Neural cell (in vitro differentiated cells): ENCODE measurements at regions not wholly inside any gene's neighbourhood (a gene's known extent, or its start where the extent isn't known, plus 50 kb on each side); places are given as distances from the start of the nearest gene placed in this dataset.

ENCODE experiments used
- H2AFZ ChIP-seq: fragments of 200-600, 300-800 bp; sonication (generic), shearing (Covaris generic); 2 replicates; pipeline ENCODE4 v1.6.0; 2014; ENCODE audit warnings: low read depth, mild to moderate bottlenecking, antibody characterized with exemption, low read length, moderate library complexity
- H3F3A ChIP-seq: fragments of 200-600 bp; shearing (Covaris generic); 2 replicates; pipeline ENCODE4 v1.6.1; 2016; ENCODE audit warnings: mild to moderate bottlenecking, moderate library complexity, mixed read lengths, antibody characterized with exemption, low read length; ENCODE audit not compliant: insufficient read depth, poor library complexity, severe bottlenecking
- H3K27ac ChIP-seq: fragments of 200-600, 300-800 bp; sonication (generic), shearing (Covaris generic); 2 replicates; pipeline ENCODE4 v1.5.1; 2014; ENCODE audit warnings: mild to moderate bottlenecking, low read length, moderate library complexity
- H3K27me3 ChIP-seq: fragments of 300-800, 200-600 bp; sonication (generic), shearing (Covaris generic); 2 replicates; pipeline ENCODE4 v1.6.0; 2014; ENCODE audit warnings: mild to moderate bottlenecking, low read depth, low read length, moderate library complexity; ENCODE audit not compliant: insufficient read depth
- H3K36me3 ChIP-seq: fragments of 300-800, 200-600 bp; sonication (generic), shearing (Covaris generic); 2 replicates; pipeline ENCODE4 v1.5.1; 2014; ENCODE audit warnings: mild to moderate bottlenecking, antibody characterized with exemption, low read length, moderate library complexity; ENCODE audit not compliant: insufficient read depth
- H3K4me2 ChIP-seq: fragments of 300-800, 200-600 bp; sonication (generic), shearing (Covaris generic); 2 replicates; pipeline ENCODE4 v1.6.0; 2014; ENCODE audit warnings: mild to moderate bottlenecking, low read length
- H3K4me3 ChIP-seq: fragments of 300-800, 200-600 bp; sonication (generic), shearing (Covaris generic); 2 replicates; pipeline ENCODE4 v1.5.1; 2014; ENCODE audit warnings: mild to moderate bottlenecking, low read length, moderate library complexity
- H3K79me2 ChIP-seq: fragments of 200-600 bp; shearing (Covaris generic); replicated peaks from 2 replicates; pipeline ENCODE4 v1.6.0; 2014; ENCODE audit warnings: mild to moderate bottlenecking, low read length, moderate library complexity; ENCODE audit not compliant: insufficient read depth
- H3K9ac ChIP-seq: fragments of 300-800, 200-600 bp; sonication (generic), shearing (Covaris generic); 2 replicates; pipeline ENCODE4 v1.6.1; 2016; ENCODE audit warnings: mild to moderate bottlenecking, low read length, mixed read lengths
- H3K9me2 ChIP-seq: fragments of 200-600 bp; shearing (Covaris generic); 2 replicates; pipeline ENCODE4 v1.6.1; 2016; ENCODE audit warnings: mild to moderate bottlenecking, low read length, mixed read lengths; ENCODE audit not compliant: insufficient read depth
- H3K9me3 ChIP-seq: fragments of 200-600, 300-800 bp; sonication (generic), shearing (Covaris generic); 2 replicates; pipeline ENCODE4 v1.6.1; 2016; ENCODE audit warnings: mild to moderate bottlenecking, mixed run types, low read length, moderate library complexity, mixed read lengths
- H4K20me1 ChIP-seq: fragments of 200-600 bp; shearing (Covaris generic); 2 replicates; pipeline ENCODE4 v1.6.1; 2016; ENCODE audit warnings: mild to moderate bottlenecking, mixed run types; ENCODE audit not compliant: insufficient read depth
- EP300 ChIP-seq: fragments of 450-650 bp; conservative IDR thresholded peaks from 2 replicates; pipeline ENCODE4 v1.6.1; 2014; ENCODE audit warnings: antibody characterized with exemption, mild to moderate bottlenecking, moderate library complexity; ENCODE audit not compliant: poor library complexity, severe bottlenecking
- EZH2 ChIP-seq: fragments of 200-600, 300-800 bp; shearing (Covaris generic), sonication (generic); IDR thresholded peaks from 2 replicates; pipeline ENCODE4 v1.6.1; 2014; ENCODE audit warnings: antibody characterized with exemption, low read length, borderline replicate concordance, mild to moderate bottlenecking; ENCODE audit not compliant: insufficient read depth, poor library complexity, severe bottlenecking
- MXI1 ChIP-seq: fragments of 450-650 bp; conservative IDR thresholded peaks from 2 replicates; pipeline ENCODE4 v1.6.1; 2014; ENCODE audit warnings: antibody characterized with exemption, mild to moderate bottlenecking; ENCODE audit not compliant: poor library complexity, severe bottlenecking
- POLR2AphosphoS5 ChIP-seq: IDR thresholded peaks from 2 replicates; pipeline ENCODE4 v1.6.1; 2012
- RAD21 ChIP-seq: fragments of 450-650 bp; conservative IDR thresholded peaks from 2 replicates; pipeline ENCODE4 v1.6.1; 2014; ENCODE audit warnings: antibody characterized with exemption, mild to moderate bottlenecking, moderate library complexity
- SMC3 ChIP-seq: fragments of 450-650 bp; conservative IDR thresholded peaks from 2 replicates; pipeline ENCODE4 v1.6.1; 2014; ENCODE audit warnings: antibody characterized with exemption, mild to moderate bottlenecking, moderate library complexity; ENCODE audit not compliant: poor library complexity
- TAF1 ChIP-seq: IDR thresholded peaks from 2 replicates; pipeline ENCODE4 v1.6.1; 2012; ENCODE audit warnings: low read depth
- TF ChIP-seq, protein P1 (sequence below): fragments of 450-650 bp; IDR thresholded peaks from 2 replicates; pipeline ENCODE4 v1.5.1; 2014; ENCODE audit warnings: antibody characterized with exemption, mild to moderate bottlenecking, moderate library complexity; ENCODE audit not compliant: poor library complexity, severe bottlenecking
- TF ChIP-seq, protein P2 (sequence below): IDR thresholded peaks from 2 replicates; pipeline ENCODE4 v1.6.1; 2012; ENCODE audit warnings: borderline replicate concordance

DNA sequence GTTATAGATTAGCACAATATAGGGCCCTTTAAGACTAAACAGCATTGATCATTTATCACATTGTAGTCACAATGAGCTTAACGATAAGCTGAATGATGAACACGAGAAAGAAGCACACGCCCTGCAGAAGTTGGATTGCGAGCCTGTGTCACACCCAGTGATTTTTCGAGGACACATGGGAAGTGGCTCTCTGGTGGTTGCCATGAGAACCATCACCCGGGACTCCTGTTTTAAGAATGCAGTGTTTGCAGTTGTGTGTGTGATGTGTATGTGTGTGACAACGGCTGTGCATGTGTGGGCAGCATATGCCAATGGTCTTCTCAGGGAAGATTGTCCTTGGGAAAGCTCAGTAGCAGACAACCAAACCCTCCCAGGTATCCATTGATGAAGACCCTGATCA, 69.2 kb downstream of the PDCL3 start:
- no peak overlapping the region for H3K27ac ChIP-seq
- H3F3A ChIP-seq, result peaks cover 3% of the 10 kb centered on the region
- TF ChIP-seq MXI1, result no peak
- TF ChIP-seq, protein P1, sequence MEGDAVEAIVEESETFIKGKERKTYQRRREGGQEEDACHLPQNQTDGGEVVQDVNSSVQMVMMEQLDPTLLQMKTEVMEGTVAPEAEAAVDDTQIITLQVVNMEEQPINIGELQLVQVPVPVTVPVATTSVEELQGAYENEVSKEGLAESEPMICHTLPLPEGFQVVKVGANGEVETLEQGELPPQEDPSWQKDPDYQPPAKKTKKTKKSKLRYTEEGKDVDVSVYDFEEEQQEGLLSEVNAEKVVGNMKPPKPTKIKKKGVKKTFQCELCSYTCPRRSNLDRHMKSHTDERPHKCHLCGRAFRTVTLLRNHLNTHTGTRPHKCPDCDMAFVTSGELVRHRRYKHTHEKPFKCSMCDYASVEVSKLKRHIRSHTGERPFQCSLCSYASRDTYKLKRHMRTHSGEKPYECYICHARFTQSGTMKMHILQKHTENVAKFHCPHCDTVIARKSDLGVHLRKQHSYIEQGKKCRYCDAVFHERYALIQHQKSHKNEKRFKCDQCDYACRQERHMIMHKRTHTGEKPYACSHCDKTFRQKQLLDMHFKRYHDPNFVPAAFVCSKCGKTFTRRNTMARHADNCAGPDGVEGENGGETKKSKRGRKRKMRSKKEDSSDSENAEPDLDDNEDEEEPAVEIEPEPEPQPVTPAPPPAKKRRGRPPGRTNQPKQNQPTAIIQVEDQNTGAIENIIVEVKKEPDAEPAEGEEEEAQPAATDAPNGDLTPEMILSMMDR, result no peak
- TF ChIP-seq SMC3, result no peak
- TF ChIP-seq TAF1, result no peak
- no peak for TF ChIP-seq POLR2AphosphoS5
- TF ChIP-seq, protein P2, sequence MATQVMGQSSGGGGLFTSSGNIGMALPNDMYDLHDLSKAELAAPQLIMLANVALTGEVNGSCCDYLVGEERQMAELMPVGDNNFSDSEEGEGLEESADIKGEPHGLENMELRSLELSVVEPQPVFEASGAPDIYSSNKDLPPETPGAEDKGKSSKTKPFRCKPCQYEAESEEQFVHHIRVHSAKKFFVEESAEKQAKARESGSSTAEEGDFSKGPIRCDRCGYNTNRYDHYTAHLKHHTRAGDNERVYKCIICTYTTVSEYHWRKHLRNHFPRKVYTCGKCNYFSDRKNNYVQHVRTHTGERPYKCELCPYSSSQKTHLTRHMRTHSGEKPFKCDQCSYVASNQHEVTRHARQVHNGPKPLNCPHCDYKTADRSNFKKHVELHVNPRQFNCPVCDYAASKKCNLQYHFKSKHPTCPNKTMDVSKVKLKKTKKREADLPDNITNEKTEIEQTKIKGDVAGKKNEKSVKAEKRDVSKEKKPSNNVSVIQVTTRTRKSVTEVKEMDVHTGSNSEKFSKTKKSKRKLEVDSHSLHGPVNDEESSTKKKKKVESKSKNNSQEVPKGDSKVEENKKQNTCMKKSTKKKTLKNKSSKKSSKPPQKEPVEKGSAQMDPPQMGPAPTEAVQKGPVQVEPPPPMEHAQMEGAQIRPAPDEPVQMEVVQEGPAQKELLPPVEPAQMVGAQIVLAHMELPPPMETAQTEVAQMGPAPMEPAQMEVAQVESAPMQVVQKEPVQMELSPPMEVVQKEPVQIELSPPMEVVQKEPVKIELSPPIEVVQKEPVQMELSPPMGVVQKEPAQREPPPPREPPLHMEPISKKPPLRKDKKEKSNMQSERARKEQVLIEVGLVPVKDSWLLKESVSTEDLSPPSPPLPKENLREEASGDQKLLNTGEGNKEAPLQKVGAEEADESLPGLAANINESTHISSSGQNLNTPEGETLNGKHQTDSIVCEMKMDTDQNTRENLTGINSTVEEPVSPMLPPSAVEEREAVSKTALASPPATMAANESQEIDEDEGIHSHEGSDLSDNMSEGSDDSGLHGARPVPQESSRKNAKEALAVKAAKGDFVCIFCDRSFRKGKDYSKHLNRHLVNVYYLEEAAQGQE, result no peak
- TF ChIP-seq RAD21, result no peak
- TF ChIP-seq EZH2, result no peak
- no peak for TF ChIP-seq EP300
- no peak overlapping the region for H3K4me3 ChIP-seq
- H4K20me1 ChIP-seq, result no peaks in the 10 kb centered on the region
- H3K9ac ChIP-seq, result no peak overlapping the region
- no peaks in the 10 kb centered on the region for H3K27me3 ChIP-seq
- H3K9me3 ChIP-seq, result no peaks in the 10 kb centered on the region
- no peak overlapping the region for H3K4me2 ChIP-seq
- H3K36me3 ChIP-seq, result no peaks in the 10 kb centered on the region
- H3K9me2 ChIP-seq, result no peaks in the 10 kb centered on the region
- H3K79me2 ChIP-seq, result no peaks in the 10 kb centered on the region
- no peak overlapping the region for H2AFZ ChIP-seq

DNA sequence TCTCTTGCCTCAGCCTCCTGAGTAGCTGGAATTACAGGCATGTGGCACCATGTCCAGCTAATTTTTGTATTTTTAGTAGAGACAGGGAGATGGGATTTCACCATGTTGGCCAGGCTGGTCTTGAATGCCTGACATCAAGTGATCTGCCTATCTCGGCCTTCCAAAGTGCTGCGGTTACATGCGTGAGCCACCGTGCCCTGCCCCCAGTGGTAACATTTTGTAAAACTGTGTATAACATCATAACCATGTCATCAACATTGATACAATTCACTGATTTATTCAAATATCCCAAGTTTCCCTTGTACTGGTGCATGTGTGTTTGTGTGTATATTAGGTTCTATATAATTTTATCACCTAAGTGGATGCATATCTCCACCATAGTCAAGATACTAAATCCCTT, 70.0 kb downstream of the PDCL3 start:
- no peaks in the 10 kb centered on the region for H3F3A ChIP-seq
- H3K4me3 ChIP-seq, result no peak overlapping the region
- no peak overlapping the region for H2AFZ ChIP-seq
- no peaks in the 10 kb centered on the region for H3K9me3 ChIP-seq
- H3K27me3 ChIP-seq, result no peaks in the 10 kb centered on the region
- H3K9me2 ChIP-seq, result no peaks in the 10 kb centered on the region
- no peaks in the 10 kb centered on the region for H3K79me2 ChIP-seq
- no peak overlapping the region for H3K4me2 ChIP-seq
- TF ChIP-seq EP300, result no peak
- TF ChIP-seq, protein P2, result no peak
- TF ChIP-seq, protein P1, result no peak
- no peak for TF ChIP-seq TAF1
- TF ChIP-seq MXI1, result no peak
- H3K27ac ChIP-seq, result no peak overlapping the region
- no peak overlapping the region for H3K9ac ChIP-seq
- no peaks in the 10 kb centered on the region for H3K36me3 ChIP-seq
- H4K20me1 ChIP-seq, result no peaks in the 10 kb centered on the region
